Vagina (tissue), 2 donors: ENCODE measurements at regions not wholly inside any gene's neighbourhood (a gene's known extent, or its start where the extent isn't known, plus 50 kb on each side); places are given as distances from the start of the nearest gene placed in this dataset.

Source experiments
- POLR2A ChIP-seq, 2 donors: fragments of 450-650 bp; IDR thresholded peaks; one replicate each; pipeline ENCODE4 v1.6.1; 2017; ENCODE audit warnings: antibody characterized with exemption in 2 of 2, mild to moderate bottlenecking in 2 of 2, moderate library complexity in 2 of 2
- POLR2AphosphoS5 ChIP-seq, 2 donors: sonication (generic); formaldehyde crosslinking; IDR thresholded peaks; one replicate each; pipeline ENCODE4 v1.9.0; 2017; ENCODE audit warnings: antibody characterized with exemption in 2 of 2, mild to moderate bottlenecking in 2 of 2, low read depth in 1 of 2; ENCODE audit not compliant: insufficient read depth in 1 of 2
- TF ChIP-seq, protein P1 (sequence below), 3 experiments: fragments of 450-650 bp in 2 of 3; fragments of 200-600 bp in 1 of 3; sonication (generic) in 1 of 3; IDR thresholded peaks; one replicate each; pipeline ENCODE4 v1.5.1; 2017 to 2019; ENCODE audit warnings: antibody characterized with exemption in 3 of 3, mild to moderate bottlenecking in 2 of 3, moderate library complexity in 2 of 3

DNA sequence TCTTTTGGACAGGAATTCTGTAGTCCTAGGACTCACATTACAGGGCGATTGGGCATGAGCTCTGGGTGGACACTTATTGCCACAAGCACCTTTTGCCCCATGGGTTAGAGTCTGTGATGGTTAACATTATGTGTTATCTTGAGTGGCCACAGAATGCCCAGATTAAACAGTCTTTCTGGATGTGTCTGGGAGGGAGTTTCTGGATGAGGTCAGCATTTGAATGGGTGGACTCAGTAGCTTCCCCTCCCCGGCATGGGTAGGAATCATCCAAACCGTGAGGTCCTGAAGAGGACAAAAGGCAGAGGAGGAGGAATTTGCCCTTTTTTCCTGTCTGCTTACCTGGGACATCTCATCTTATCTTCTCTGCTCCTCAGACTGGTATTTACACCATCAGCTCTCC is 85.6 kb downstream of the BMP4 start:
- TF ChIP-seq POLR2A (IDR thresholded peaks at IDR 0.05) (no peak), POLR2AphosphoS5 (IDR thresholded peaks at IDR 0.05; ENCODE audit: insufficient read depth in 1 of 2, low read depth in 1 of 2) (no peak)
- TF ChIP-seq, protein P1, sequence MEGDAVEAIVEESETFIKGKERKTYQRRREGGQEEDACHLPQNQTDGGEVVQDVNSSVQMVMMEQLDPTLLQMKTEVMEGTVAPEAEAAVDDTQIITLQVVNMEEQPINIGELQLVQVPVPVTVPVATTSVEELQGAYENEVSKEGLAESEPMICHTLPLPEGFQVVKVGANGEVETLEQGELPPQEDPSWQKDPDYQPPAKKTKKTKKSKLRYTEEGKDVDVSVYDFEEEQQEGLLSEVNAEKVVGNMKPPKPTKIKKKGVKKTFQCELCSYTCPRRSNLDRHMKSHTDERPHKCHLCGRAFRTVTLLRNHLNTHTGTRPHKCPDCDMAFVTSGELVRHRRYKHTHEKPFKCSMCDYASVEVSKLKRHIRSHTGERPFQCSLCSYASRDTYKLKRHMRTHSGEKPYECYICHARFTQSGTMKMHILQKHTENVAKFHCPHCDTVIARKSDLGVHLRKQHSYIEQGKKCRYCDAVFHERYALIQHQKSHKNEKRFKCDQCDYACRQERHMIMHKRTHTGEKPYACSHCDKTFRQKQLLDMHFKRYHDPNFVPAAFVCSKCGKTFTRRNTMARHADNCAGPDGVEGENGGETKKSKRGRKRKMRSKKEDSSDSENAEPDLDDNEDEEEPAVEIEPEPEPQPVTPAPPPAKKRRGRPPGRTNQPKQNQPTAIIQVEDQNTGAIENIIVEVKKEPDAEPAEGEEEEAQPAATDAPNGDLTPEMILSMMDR (IDR thresholded peaks at IDR 0.05): no peak
